Activated naive CD8-positive, alpha-beta T cell treated with anti-CD3 and anti-CD28 coated beads, Interleukin-2, amount 50 U/mL, for 24 hours (primary cell): ENCODE measurements at regions not wholly inside any gene's neighbourhood (a gene's known extent, or its start where the extent isn't known, plus 50 kb on each side); places are given as distances from the start of the nearest gene placed in this dataset.

Experiments
- ATAC-seq: fragments of 150-1000 bp; cut with Tn5 transposase; one replicate; pipeline ENCODE4 v1.10.0; 2021
- DNase-seq: peaks from one replicate; pipeline ENCODE4 v3.0.0; 2021
- H3K27ac Mint-ChIP-seq: one replicate; pipeline ENCODE4 v1.8.0; 2021; ENCODE audit warnings: mild to moderate bottlenecking, mixed read lengths
- H3K27me3 Mint-ChIP-seq: one replicate; pipeline ENCODE4 v1.8.0; 2021; ENCODE audit warnings: mixed read lengths
- H3K36me3 Mint-ChIP-seq: one replicate; pipeline ENCODE4 v1.8.0; 2021; ENCODE audit warnings: low read depth, mixed read lengths
- H3K4me1 Mint-ChIP-seq: one replicate; pipeline ENCODE4 v1.8.0; 2021; ENCODE audit warnings: mixed read lengths
- H3K4me3 Mint-ChIP-seq: one replicate; pipeline ENCODE4 v1.8.0; 2021; ENCODE audit warnings: mild to moderate bottlenecking, moderate library complexity, mixed read lengths
- H3K9me3 Mint-ChIP-seq: one replicate; pipeline ENCODE4 v1.8.0; 2021; ENCODE audit warnings: mixed read lengths

- DNase-seq (no peak), ATAC-seq (no peak)
- H3K4me3 Mint-ChIP-seq: no peak overlapping the region
- no peaks in the 10 kb centered on the region for H3K4me1 Mint-ChIP-seq
- no peak overlapping the region for H3K27ac Mint-ChIP-seq
- H3K9me3 Mint-ChIP-seq: peaks cover 12% of the 10 kb centered on the region
- no peaks in the 10 kb centered on the region for H3K36me3 Mint-ChIP-seq
- H3K27me3 Mint-ChIP-seq: no peaks in the 10 kb centered on the region
These were observed 547.7 kb upstream of the LRRTM1 start for GRCh38 chr2:80852079-80852807.

GRCh38 chr2:80830891-80831290 is 526.3 kb upstream of the LRRTM1 start:
- no peak for DNase-seq
- no peak overlapping the region for H3K27ac Mint-ChIP-seq
- H3K27me3 Mint-ChIP-seq: no peaks in the 10 kb centered on the region
- H3K36me3 Mint-ChIP-seq: no peaks in the 10 kb centered on the region
- H3K4me3 Mint-ChIP-seq: no peak overlapping the region
- no peaks in the 10 kb centered on the region for H3K4me1 Mint-ChIP-seq
- peaks cover 28% of the 10 kb centered on the region for H3K9me3 Mint-ChIP-seq
- ATAC-seq: no peak

- peaks cover 16% of the 10 kb centered on the region for H3K9me3 Mint-ChIP-seq
- ATAC-seq (no peak), DNase-seq (no peak)
- H3K27me3 Mint-ChIP-seq: no peaks in the 10 kb centered on the region
- no peak overlapping the region for H3K27ac Mint-ChIP-seq
- H3K4me3 Mint-ChIP-seq: no peak overlapping the region
- no peaks in the 10 kb centered on the region for H3K4me1 Mint-ChIP-seq
- H3K36me3 Mint-ChIP-seq: no peaks in the 10 kb centered on the region
These were observed 518.4 kb upstream of the LRRTM1 start for GRCh38 chr2:80822999-80823398.

- DNase-seq: no peak
- H3K9me3 Mint-ChIP-seq: peaks cover 35% of the 10 kb centered on the region
- no peak overlapping the region for H3K4me3 Mint-ChIP-seq
- no peaks in the 10 kb centered on the region for H3K36me3 Mint-ChIP-seq
- no peaks in the 10 kb centered on the region for H3K27me3 Mint-ChIP-seq
- no peaks in the 10 kb centered on the region for H3K4me1 Mint-ChIP-seq
- no peak overlapping the region for H3K27ac Mint-ChIP-seq
- no peak for ATAC-seq
These were observed 510.7 kb upstream of the LRRTM1 start for GRCh38 chr2:80815259-80815658.

DNA sequence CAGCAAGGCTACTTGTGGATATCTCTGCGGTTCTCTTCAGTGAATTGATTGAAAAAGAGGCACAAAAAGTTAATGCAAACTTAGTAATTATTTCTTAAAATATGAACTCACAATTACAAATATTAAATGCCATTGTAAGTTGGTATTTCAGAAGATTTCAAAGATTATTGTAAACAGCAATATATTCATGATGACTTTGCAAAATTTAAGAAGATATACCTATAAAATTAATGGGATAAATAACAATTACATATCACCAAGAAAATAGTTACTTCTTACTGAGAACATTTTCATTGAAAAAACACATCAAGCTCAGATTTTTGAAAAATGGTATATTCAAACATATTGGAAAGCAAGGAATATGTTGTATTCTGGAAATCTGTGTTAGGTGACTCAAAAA is 482.0 kb upstream of the LRRTM1 start:
- DNase-seq: no peak
- Mint-ChIP-seq H3K9me3 (peaks cover 27% of the 10 kb centered on the region), H3K4me3 (no peak overlapping the region), H3K27me3 (no peaks in the 10 kb centered on the region), H3K4me1 (no peaks in the 10 kb centered on the region), H3K27ac (no peak overlapping the region), H3K36me3 (no peaks in the 10 kb centered on the region)
- no peak for ATAC-seq

- Mint-ChIP-seq H3K27me3 (no peaks in the 10 kb centered on the region), H3K9me3 (peaks cover 25% of the 10 kb centered on the region), H3K36me3 (no peaks in the 10 kb centered on the region), H3K4me1 (no peaks in the 10 kb centered on the region), H3K4me3 (no peak overlapping the region), H3K27ac (no peak overlapping the region)
- DNase-seq: no peak
- no peak for ATAC-seq
These were observed 474.2 kb upstream of the LRRTM1 start for GRCh38 chr2:80778704-80779103.

GRCh38 chr2:80748592-80748991 is 444.0 kb upstream of the LRRTM1 start:
- DNase-seq: no peak
- Mint-ChIP-seq H3K4me1 (no peaks in the 10 kb centered on the region), H3K36me3 (no peaks in the 10 kb centered on the region), H3K27ac (no peak overlapping the region), H3K27me3 (no peaks in the 10 kb centered on the region), H3K4me3 (no peak overlapping the region), H3K9me3 (peaks cover 34% of the 10 kb centered on the region)
- no peak for ATAC-seq

DNA sequence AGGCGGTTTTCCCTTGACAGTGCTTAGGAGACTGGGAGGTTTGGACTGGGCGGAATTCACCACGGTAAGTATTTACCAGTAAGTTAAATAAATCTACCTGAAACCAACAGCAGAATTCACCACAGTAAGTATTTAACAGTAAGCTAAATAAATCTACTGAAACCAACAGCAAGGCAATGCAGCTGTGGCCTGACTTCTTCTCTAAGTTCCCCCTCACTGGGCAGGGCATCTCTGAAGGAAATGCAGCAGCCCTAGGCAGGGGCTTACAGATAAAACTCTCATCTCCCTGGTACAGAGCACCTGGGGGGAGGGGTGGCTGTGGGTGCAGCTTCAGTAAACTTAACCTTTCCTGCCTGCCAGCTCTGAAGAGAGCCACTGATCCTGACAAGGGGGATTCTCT is 432.5 kb upstream of the LRRTM1 start:
- Mint-ChIP-seq H3K27ac (no peak overlapping the region), H3K27me3 (no peaks in the 10 kb centered on the region), H3K4me1 (no peaks in the 10 kb centered on the region), H3K4me3 (no peak overlapping the region), H3K9me3 (peaks cover 35% of the 10 kb centered on the region), H3K36me3 (no peaks in the 10 kb centered on the region)
- no peak for ATAC-seq
- DNase-seq: no peak

GRCh38 chr2:80725001-80725400 is 420.4 kb upstream of the LRRTM1 start:
- Mint-ChIP-seq H3K27me3 (no peaks in the 10 kb centered on the region), H3K4me3 (no peak overlapping the region), H3K27ac (no peak overlapping the region), H3K4me1 (no peaks in the 10 kb centered on the region), H3K36me3 (no peaks in the 10 kb centered on the region), H3K9me3 (peaks cover 12% of the 10 kb centered on the region)
- DNase-seq (no peak), ATAC-seq (no peak)

DNA sequence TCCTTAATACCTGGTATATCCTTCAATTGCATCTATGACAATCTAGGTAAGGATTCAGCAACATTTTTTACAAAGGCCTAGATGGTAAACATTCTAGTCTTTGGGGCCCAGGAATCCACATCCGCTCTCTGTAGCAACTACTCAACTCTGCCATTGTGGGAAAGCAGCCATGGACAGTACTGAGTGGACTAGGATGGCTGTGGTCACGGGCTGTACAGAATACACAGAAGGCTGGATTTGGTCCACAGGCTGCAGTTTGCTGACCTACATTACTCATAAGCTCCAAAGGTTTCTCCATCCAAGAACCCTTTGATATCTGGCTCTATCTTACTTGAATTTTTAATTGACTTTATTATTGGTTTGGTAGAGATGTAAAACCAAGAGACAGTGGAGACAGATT is 418.3 kb upstream of the LRRTM1 start:
- Mint-ChIP-seq H3K9me3 (peaks cover 5% of the 10 kb centered on the region), H3K27ac (no peak overlapping the region), H3K36me3 (no peaks in the 10 kb centered on the region), H3K4me1 (no peaks in the 10 kb centered on the region), H3K4me3 (no peak overlapping the region), H3K27me3 (no peaks in the 10 kb centered on the region)
- no peak for DNase-seq
- no peak for ATAC-seq

DNA sequence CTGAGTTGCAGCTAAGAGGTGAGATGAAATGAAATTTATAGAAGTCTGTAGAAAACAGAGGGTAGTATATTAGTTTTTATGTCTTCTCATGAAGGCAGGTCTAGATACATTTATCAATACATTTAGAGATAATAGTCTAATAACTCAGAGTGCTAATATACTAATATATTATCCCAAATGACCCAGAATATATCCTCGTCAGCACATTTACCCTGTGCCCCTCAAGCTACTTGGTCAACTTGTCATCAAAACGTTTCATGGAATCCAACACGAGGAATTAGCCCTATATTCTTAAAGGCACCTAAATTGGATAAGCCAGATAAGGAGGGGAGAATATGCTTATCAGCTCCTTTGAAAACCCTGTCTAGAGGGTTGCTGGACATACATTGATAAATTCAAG is 415.1 kb upstream of the LRRTM1 start:
- Mint-ChIP-seq H3K27ac (no peak overlapping the region), H3K4me3 (no peak overlapping the region), H3K36me3 (no peaks in the 10 kb centered on the region), H3K27me3 (no peaks in the 10 kb centered on the region), H3K4me1 (no peaks in the 10 kb centered on the region), H3K9me3 (no peaks in the 10 kb centered on the region)
- DNase-seq (no peak), ATAC-seq (no peak)

- Mint-ChIP-seq H3K9me3 (peaks cover 10% of the 10 kb centered on the region), H3K27ac (no peak overlapping the region), H3K4me1 (no peaks in the 10 kb centered on the region), H3K4me3 (no peak overlapping the region), H3K36me3 (no peaks in the 10 kb centered on the region), H3K27me3 (no peaks in the 10 kb centered on the region)
- ATAC-seq: no peak
- DNase-seq: no peak
These were observed 410.9 kb upstream of the LRRTM1 start for GRCh38 chr2:80715433-80715832.

- ATAC-seq (no peak), DNase-seq (no peak)
- no peak overlapping the region for H3K27ac Mint-ChIP-seq
- no peaks in the 10 kb centered on the region for H3K4me1 Mint-ChIP-seq
- H3K4me3 Mint-ChIP-seq: no peak overlapping the region
- H3K9me3 Mint-ChIP-seq: peaks cover 10% of the 10 kb centered on the region
- no peaks in the 10 kb centered on the region for H3K27me3 Mint-ChIP-seq
- H3K36me3 Mint-ChIP-seq: no peaks in the 10 kb centered on the region
These were observed 407.4 kb upstream of the LRRTM1 start for GRCh38 chr2:80711915-80712314.

- no peak for DNase-seq
These were observed 402.4 kb upstream of the LRRTM1 start for GRCh38 chr2:80706951-80707350.

GRCh38 chr2:80706541-80706940 is 402.0 kb upstream of the LRRTM1 start:
- DNase-seq: no peak
- H3K27ac Mint-ChIP-seq: no peak overlapping the region
- H3K9me3 Mint-ChIP-seq: peaks cover 9% of the 10 kb centered on the region
- H3K4me3 Mint-ChIP-seq: no peak overlapping the region
- H3K36me3 Mint-ChIP-seq: no peaks in the 10 kb centered on the region
- no peaks in the 10 kb centered on the region for H3K27me3 Mint-ChIP-seq
- no peaks in the 10 kb centered on the region for H3K4me1 Mint-ChIP-seq
- no peak for ATAC-seq

More at GRCh38 chr2:80706951-80707350, 402.4 kb upstream of the LRRTM1 start:
- Mint-ChIP-seq H3K36me3 (no peaks in the 10 kb centered on the region), H3K27ac (no peak overlapping the region), H3K9me3 (peaks cover 9% of the 10 kb centered on the region), H3K4me3 (no peak overlapping the region), H3K27me3 (no peaks in the 10 kb centered on the region), H3K4me1 (no peaks in the 10 kb centered on the region)
- no peak for ATAC-seq

DNA sequence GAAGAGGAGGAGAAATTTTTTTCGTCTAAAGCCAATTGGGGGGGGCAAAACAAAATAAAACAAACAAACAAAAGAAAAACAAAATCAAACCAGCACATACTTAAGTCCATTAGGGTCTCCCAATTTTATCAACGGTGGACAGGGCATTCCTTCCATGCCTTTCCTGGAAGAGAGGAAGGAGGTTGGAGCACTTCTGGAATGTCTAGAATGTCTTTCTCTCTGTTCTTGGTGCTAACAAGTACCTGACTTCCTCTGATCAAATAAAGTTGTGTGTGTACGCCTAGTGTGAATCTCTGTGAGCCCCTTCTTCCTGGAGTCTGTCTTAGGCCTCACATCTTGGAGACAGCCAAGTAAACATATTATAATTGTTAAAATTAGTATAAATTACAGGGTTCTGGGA is 399.0 kb upstream of the LRRTM1 start:
- no peak for ATAC-seq
- Mint-ChIP-seq H3K36me3 (no peaks in the 10 kb centered on the region), H3K9me3 (peaks cover 18% of the 10 kb centered on the region)

More for the DNA sequence above, 399.0 kb upstream of the LRRTM1 start:
- Mint-ChIP-seq H3K27me3 (no peaks in the 10 kb centered on the region), H3K4me3 (no peak overlapping the region), H3K4me1 (no peaks in the 10 kb centered on the region), H3K27ac (no peak overlapping the region)
- DNase-seq: no peak
